GM12878 (cell line): ENCODE measurements at regions not wholly inside any gene's neighbourhood (a gene's known extent, or its start where the extent isn't known, plus 50 kb on each side); places are given as distances from the start of the nearest gene placed in this dataset.

ENCODE experiments used
- ATAC-seq: fragments of 200-7000 bp; cut with Tn5 transposase; 3 replicates; pipeline ENCODE4 v1.9.1; 2020; ENCODE audit warnings: mild to moderate bottlenecking, moderate library complexity
- BruUV-seq: library from RNA; stranded (reverse); fragments of 400-500 nt; replicated peaks from 2 replicates; lab custom pipeline; 2021; lab: Mats Ljungman, UMichigan
- CTCF ChIA-PET: fragments of 300-600 bp; sonication (Branson Sonifier 250); formaldehyde crosslinking; extraction: SDS; loops from one replicate; lab custom pipeline; 2021; ENCODE audit warnings: inconsistent platforms; lab: Yijun Ruan, JAX
- POLR2A ChIA-PET: fragments of 350-600 bp; formaldehyde crosslinking; extraction: SDS; loops from one replicate; lab custom pipeline; 2021; ENCODE audit warnings: inconsistent platforms; lab: Charles Lee
- RAD21 ChIA-PET: fragments of 300-600 bp; sonication (Branson Sonifier 250); formaldehyde crosslinking; loops from one replicate; lab custom pipeline; 2023; ENCODE audit warnings: antibody characterized with exemption; ENCODE audit not compliant: unreplicated experiment; lab: Charles Lee
- SMC1A ChIA-PET: fragments of 300-600 bp; sonication (Branson Sonifier 250); formaldehyde crosslinking; loops from one replicate; lab custom pipeline; 2023; ENCODE audit not compliant: unreplicated experiment, uncharacterized antibody; lab: Charles Lee
- DNase-seq: peaks from one replicate; pipeline ENCODE4 v3.0.0-alpha.2; 2011; ENCODE audit warnings: low read depth, low spot score
- FAIRE-seq: peaks from 3 replicates; lab custom pipeline; 2011; peaks lifted over from hg19 to GRCh38; lab: Jason Lieb, UNC
- H2AFZ ChIP-seq: 2 replicates; pipeline ENCODE4 v1.6.0; 2011; ENCODE audit warnings: low read depth, low read length, control low read depth; ENCODE audit not compliant: control insufficient read depth
- H3K27ac ChIP-seq: 2 replicates; pipeline ENCODE4 v1.5.1; 2011; ENCODE audit warnings: control low read depth; ENCODE audit not compliant: control insufficient read depth, insufficient read depth
- H3K27me3 ChIP-seq, 2 experiments: replicated peaks in 1 of 2; 2 replicates each; pipeline versions ENCODE4 v1.6.0 to v1.6.1; 2011; ENCODE audit warnings: low read length in 1 of 2; ENCODE audit not compliant: control insufficient read depth in 2 of 2, insufficient read depth in 2 of 2
- H3K36me3 ChIP-seq, 2 experiments: 2 replicates each; pipeline ENCODE4 v1.5.1; 2011; ENCODE audit warnings: low read length in 1 of 2; ENCODE audit not compliant: control insufficient read depth in 2 of 2, insufficient read depth in 2 of 2
- H3K4me1 ChIP-seq: 2 replicates; pipeline ENCODE4 v1.6.1; 2011; ENCODE audit warnings: mild to moderate bottlenecking, low read length, moderate library complexity, mixed read lengths; ENCODE audit not compliant: control insufficient read depth, insufficient read depth
- H3K4me2 ChIP-seq: 2 replicates; pipeline ENCODE4 v1.6.0; 2011; ENCODE audit warnings: control low read depth; ENCODE audit not compliant: control insufficient read depth, insufficient read depth
- H3K4me3 ChIP-seq: fragments of 200-600 bp; sonication (generic); 2 replicates; pipeline ENCODE4 v1.5.1; 2016
- H3K79me2 ChIP-seq: 2 replicates; pipeline ENCODE4 v1.6.0; 2011; ENCODE audit warnings: low read length; ENCODE audit not compliant: control insufficient read depth, insufficient read depth
- H3K9ac ChIP-seq: 2 replicates; pipeline ENCODE4 v1.8.0; 2011; ENCODE audit warnings: low read length, control low read depth, mixed read lengths; ENCODE audit not compliant: control insufficient read depth, insufficient read depth
- H3K9me3 ChIP-seq: replicated peaks from 3 replicates; pipeline ENCODE4 v1.5.1; 2011; ENCODE audit warnings: mild to moderate bottlenecking, low read length; ENCODE audit not compliant: control insufficient read depth, insufficient read depth
- H4K20me1 ChIP-seq: 2 replicates; pipeline ENCODE4 v1.6.0; 2011; ENCODE audit not compliant: control insufficient read depth, insufficient read depth
- BACH1 ChIP-seq: fragments of 450-650 bp; IDR thresholded peaks from 2 replicates; pipeline ENCODE4 v1.6.1; 2017; ENCODE audit warnings: mild to moderate bottlenecking, borderline replicate concordance
- CEBPZ ChIP-seq: fragments of 150-350 bp; IDR thresholded peaks from 2 replicates; pipeline ENCODE4 v1.6.1; 2016; ENCODE audit warnings: low read depth, low read length
- CREM ChIP-seq: IDR thresholded peaks from 2 replicates; pipeline ENCODE4 v1.6.1; 2014; ENCODE audit warnings: antibody characterized with exemption, low read depth
- CUX1 ChIP-seq: IDR thresholded peaks from 2 replicates; pipeline ENCODE4 v1.6.1; 2012; ENCODE audit warnings: improper control_type of control experiment, low read depth, low read length; ENCODE audit not compliant: insufficient replicate concordance
- E2F8 ChIP-seq: fragments of 450-650 bp; IDR thresholded peaks from 2 replicates; pipeline ENCODE4 v1.6.1; 2018; ENCODE audit warnings: mild to moderate bottlenecking, low read depth, moderate library complexity; ENCODE audit not compliant: partially characterized antibody
- EED ChIP-seq: sonication (generic); IDR thresholded peaks from 2 replicates; pipeline ENCODE4 v1.6.1; 2016; ENCODE audit warnings: antibody characterized with exemption, low read depth
- HDGF ChIP-seq: fragments of 450-650 bp; IDR thresholded peaks from 2 replicates; pipeline ENCODE4 v1.6.1; 2016; ENCODE audit warnings: antibody characterized with exemption
- KAT2A ChIP-seq: conservative IDR thresholded peaks from 2 replicates; pipeline ENCODE4 v1.6.1; 2011; ENCODE audit warnings: low read depth, low read length; ENCODE audit not compliant: control insufficient read depth
- MAX ChIP-seq: IDR thresholded peaks from 2 replicates; pipeline ENCODE4 v1.6.1; 2012; ENCODE audit warnings: low read depth, low read length, improper control_type of control experiment
- MTA2 ChIP-seq: fragments of 450-650 bp; IDR thresholded peaks from 2 replicates; pipeline ENCODE4 v1.6.1; 2016; ENCODE audit warnings: low read depth, mild to moderate bottlenecking, moderate library complexity
- RFX5 ChIP-seq: IDR thresholded peaks from 2 replicates; pipeline ENCODE4 v1.6.1; 2011; ENCODE audit warnings: low read depth, low read length, improper control_type of control experiment
- SIX5 ChIP-seq: IDR thresholded peaks from 2 replicates; pipeline ENCODE4 v1.6.1; 2011; ENCODE audit warnings: mild to moderate bottlenecking, low read depth, low read length, moderate library complexity; ENCODE audit not compliant: severe bottlenecking
- TARDBP ChIP-seq: IDR thresholded peaks from 2 replicates; pipeline ENCODE4 v1.6.1; 2016; ENCODE audit warnings: borderline replicate concordance
- TBL1XR1 ChIP-seq: IDR thresholded peaks from 2 replicates; pipeline ENCODE4 v1.6.1; 2012; ENCODE audit warnings: low read depth, low read length, improper control_type of control experiment
- TCF3 ChIP-seq: IDR thresholded peaks from 2 replicates; pipeline ENCODE4 v1.6.1; 2012; ENCODE audit warnings: low read depth, mild to moderate bottlenecking, low read length, borderline replicate concordance; ENCODE audit not compliant: insufficient read depth
- WGBS: methylation state at CpG from one replicate; pipeline ENCODE4 v1.1.6; 2016; ENCODE audit warnings: low lambda C conversion rate; ENCODE audit not compliant: insufficient replicate concordance, insufficient coverage; ENCODE audit errors: missing lambda C conversion rate; 5-methylcytosine and 5-hydroxymethylcytosine counted together
- in situ Hi-C: fragments of 300-500 bp; cut with MboI; formaldehyde crosslinking; loops from 9 replicates; pipeline ENCODE4 v1.14.3; 2018; ENCODE audit warnings: mixed read lengths
- intact Hi-C: fragments of 100-400 bp; cut with micrococcal nuclease; formaldehyde crosslinking; loops from one replicate; pipeline ENCODE4 v1.14.2; 2022; ENCODE audit not compliant: unreplicated experiment

- intact Hi-C loops (no loop called here), in situ Hi-C loops (no loop called here)
- ChIA-PET SMC1A (no interaction called here), RAD21 (no interaction called here), POLR2A (no interaction called here), CTCF (no interaction called here)
- H4K20me1 ChIP-seq, result no peaks in the 10 kb centered on the region
- H2AFZ ChIP-seq, result no peak overlapping the region
- BruUV-seq, result no TSS peak
- no peaks in the 10 kb centered on the region for H3K4me1 ChIP-seq
- ATAC-seq (no peak), DNase-seq (no peak), FAIRE-seq (no peak)
- H3K9ac ChIP-seq, result no peak overlapping the region
- no peaks in the 10 kb centered on the region for H3K79me2 ChIP-seq
- WGBS, result 37% methylated on average over 14 of the region's 14 CpGs
- H3K27me3 ChIP-seq, result no peaks in the 10 kb centered on the region
- no peak overlapping the region for H3K27ac ChIP-seq
- no peaks in the 10 kb centered on the region; the same call in 2 of the 3 replicates for H3K9me3 ChIP-seq
- no peaks in the 10 kb centered on the region for H3K36me3 ChIP-seq
- no peak overlapping the region for H3K4me3 ChIP-seq
- no peak overlapping the region for H3K4me2 ChIP-seq
- TF ChIP-seq CREM (no peak), HDGF (no peak), BACH1 (no peak), MTA2 (no peak), EED (no peak), TARDBP (no peak), CEBPZ (no peak), TCF3 (no peak), E2F8 (no peak), RFX5 (no peak), SIX5 (no peak), CUX1 (no peak), TBL1XR1 (no peak), MAX (no peak), KAT2A (no peak)
Observed at GRCh38 chr22:49193348-49193747, 634.3 kb downstream of the BRD1 start.
